PC-3 (cell line): ENCODE measurements at regions not wholly inside any gene's neighbourhood (a gene's known extent, or its start where the extent isn't known, plus 50 kb on each side); places are given as distances from the start of the nearest gene placed in this dataset.

Experiments used
- EZH2 ChIP-seq: fragments of 300-600 bp; sonication (generic); IDR thresholded peaks from one replicate; pipeline ENCODE4 v1.6.1; 2017; ENCODE audit warnings: antibody characterized with exemption, mild to moderate bottlenecking, low read length; ENCODE audit not compliant: unreplicated experiment
- TF ChIP-seq, protein P1 (sequence below): fragments of 300-600 bp; sonication (generic); conservative IDR thresholded peaks from 2 replicates; pipeline ENCODE4 v1.5.1; 2017; ENCODE audit warnings: antibody characterized with exemption, low read depth, mild to moderate bottlenecking, low read length

- TF ChIP-seq, protein P1, sequence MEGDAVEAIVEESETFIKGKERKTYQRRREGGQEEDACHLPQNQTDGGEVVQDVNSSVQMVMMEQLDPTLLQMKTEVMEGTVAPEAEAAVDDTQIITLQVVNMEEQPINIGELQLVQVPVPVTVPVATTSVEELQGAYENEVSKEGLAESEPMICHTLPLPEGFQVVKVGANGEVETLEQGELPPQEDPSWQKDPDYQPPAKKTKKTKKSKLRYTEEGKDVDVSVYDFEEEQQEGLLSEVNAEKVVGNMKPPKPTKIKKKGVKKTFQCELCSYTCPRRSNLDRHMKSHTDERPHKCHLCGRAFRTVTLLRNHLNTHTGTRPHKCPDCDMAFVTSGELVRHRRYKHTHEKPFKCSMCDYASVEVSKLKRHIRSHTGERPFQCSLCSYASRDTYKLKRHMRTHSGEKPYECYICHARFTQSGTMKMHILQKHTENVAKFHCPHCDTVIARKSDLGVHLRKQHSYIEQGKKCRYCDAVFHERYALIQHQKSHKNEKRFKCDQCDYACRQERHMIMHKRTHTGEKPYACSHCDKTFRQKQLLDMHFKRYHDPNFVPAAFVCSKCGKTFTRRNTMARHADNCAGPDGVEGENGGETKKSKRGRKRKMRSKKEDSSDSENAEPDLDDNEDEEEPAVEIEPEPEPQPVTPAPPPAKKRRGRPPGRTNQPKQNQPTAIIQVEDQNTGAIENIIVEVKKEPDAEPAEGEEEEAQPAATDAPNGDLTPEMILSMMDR: no peak
- TF ChIP-seq EZH2: no peak
These were observed 146.5 kb upstream of the C1GALT1 start for GRCh38 chr7:7035851-7036250.
